ENCODE measurements at regions not wholly inside any gene's neighbourhood (a gene's known extent, or its start where the extent isn't known, plus 50 kb on each side); places are given as distances from the start of the nearest gene placed in this dataset.

DNA sequence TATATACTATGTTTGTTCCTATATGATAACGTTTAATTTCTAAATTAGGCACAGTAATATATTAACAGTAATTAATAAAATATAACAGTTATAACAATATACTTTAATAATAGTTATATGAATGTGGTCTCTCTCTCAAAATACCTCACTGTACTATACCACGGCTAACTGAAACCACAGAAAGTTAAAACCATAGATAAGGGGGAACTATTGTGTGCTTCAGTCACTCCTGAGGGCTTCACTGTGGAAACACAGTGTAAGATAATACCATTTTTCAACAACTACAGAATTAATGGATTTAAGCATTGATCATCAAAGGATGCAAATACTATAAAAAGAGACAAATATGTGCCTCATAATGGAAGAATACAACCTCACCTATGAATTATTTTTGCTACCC, 266.4 kb upstream of the RGS6 start:
- TF ChIP-seq, protein P1, sequence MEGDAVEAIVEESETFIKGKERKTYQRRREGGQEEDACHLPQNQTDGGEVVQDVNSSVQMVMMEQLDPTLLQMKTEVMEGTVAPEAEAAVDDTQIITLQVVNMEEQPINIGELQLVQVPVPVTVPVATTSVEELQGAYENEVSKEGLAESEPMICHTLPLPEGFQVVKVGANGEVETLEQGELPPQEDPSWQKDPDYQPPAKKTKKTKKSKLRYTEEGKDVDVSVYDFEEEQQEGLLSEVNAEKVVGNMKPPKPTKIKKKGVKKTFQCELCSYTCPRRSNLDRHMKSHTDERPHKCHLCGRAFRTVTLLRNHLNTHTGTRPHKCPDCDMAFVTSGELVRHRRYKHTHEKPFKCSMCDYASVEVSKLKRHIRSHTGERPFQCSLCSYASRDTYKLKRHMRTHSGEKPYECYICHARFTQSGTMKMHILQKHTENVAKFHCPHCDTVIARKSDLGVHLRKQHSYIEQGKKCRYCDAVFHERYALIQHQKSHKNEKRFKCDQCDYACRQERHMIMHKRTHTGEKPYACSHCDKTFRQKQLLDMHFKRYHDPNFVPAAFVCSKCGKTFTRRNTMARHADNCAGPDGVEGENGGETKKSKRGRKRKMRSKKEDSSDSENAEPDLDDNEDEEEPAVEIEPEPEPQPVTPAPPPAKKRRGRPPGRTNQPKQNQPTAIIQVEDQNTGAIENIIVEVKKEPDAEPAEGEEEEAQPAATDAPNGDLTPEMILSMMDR (conservative IDR thresholded peaks at IDR 0.05; ENCODE audit: low read depth, low read length), result no peak
- TF ChIP-seq EZH2 (IDR thresholded peaks at IDR 0.05; ENCODE audit: low read length, unreplicated experiment), result no peak
- no peak for TF ChIP-seq EZH2phosphoT487 (IDR thresholded peaks at IDR 0.05; ENCODE audit: borderline replicate concordance, low read length)
